ENCODE measurements at regions not wholly inside any gene's neighbourhood (a gene's known extent, or its start where the extent isn't known, plus 50 kb on each side); places are given as distances from the start of the nearest gene placed in this dataset.
"Not testable (repeated sequence)": the region's sequence is repeated elsewhere in the genome, so short reads cannot be mapped to it uniquely, and the experiment has no call there.

GRCh38 chr13:48808683-48809082 lies 155.0 kb downstream of the CYSLTR2 start:
- DNase-seq (ENCODE audit: low read depth), result peak; percentile 80

- DNase-seq (ENCODE audit: low read depth), result no peak
These were observed 156.3 kb downstream of the CYSLTR2 start for GRCh38 chr13:48810013-48810412.

GRCh38 chr13:48813518-48813917 lies 159.8 kb downstream of the CYSLTR2 start:
- DNase-seq (ENCODE audit: low read depth), result no peak

- DNase-seq (ENCODE audit: low read depth), result peak; percentile 47
These were observed 159.0 kb upstream of the FNDC3A start for GRCh38 chr13:48816700-48817099.

GRCh38 chr13:48817166-48817802 lies 158.4 kb upstream of the FNDC3A start:
- no peak for DNase-seq (ENCODE audit: low read depth)

- DNase-seq (ENCODE audit: low read depth), result peak; percentile 96
These were observed 157.0 kb upstream of the FNDC3A start for GRCh38 chr13:48818495-48819356.

- no peak for DNase-seq (ENCODE audit: low read depth)
These were observed 156.3 kb upstream of the FNDC3A start for GRCh38 chr13:48819376-48819775.

- no peak for DNase-seq (ENCODE audit: low read depth)
These were observed 155.8 kb upstream of the FNDC3A start for GRCh38 chr13:48819899-48820298.

GRCh38 chr13:48823526-48823925 lies 152.2 kb upstream of the FNDC3A start:
- not testable (repeated sequence) for DNase-seq (ENCODE audit: low read depth)

- DNase-seq (ENCODE audit: low read depth), result no peak
These were observed 149.7 kb upstream of the FNDC3A start for GRCh38 chr13:48826039-48826438.

- DNase-seq (ENCODE audit: low read depth), result not testable (repeated sequence)
These were observed 148.7 kb upstream of the FNDC3A start for GRCh38 chr13:48826922-48827454.

- no peak for DNase-seq (ENCODE audit: low read depth)
These were observed 148.0 kb upstream of the FNDC3A start for GRCh38 chr13:48827709-48828108.

- peak; percentile 50 for DNase-seq (ENCODE audit: low read depth)
These were observed 146.7 kb upstream of the FNDC3A start for GRCh38 chr13:48828962-48829411.

- DNase-seq (ENCODE audit: low read depth), result no peak
These were observed 146.2 kb upstream of the FNDC3A start for GRCh38 chr13:48829536-48829935.

GRCh38 chr13:48831248-48831647 lies 144.5 kb upstream of the FNDC3A start:
- DNase-seq (ENCODE audit: low read depth), result peak; percentile 78

- no peak for DNase-seq (ENCODE audit: low read depth)
These were observed 142.3 kb upstream of the FNDC3A start for GRCh38 chr13:48833412-48833811.

GRCh38 chr13:48835326-48835725 lies 140.4 kb upstream of the FNDC3A start:
- DNase-seq (ENCODE audit: low read depth), result not testable (repeated sequence)

- peak; percentile 84 for DNase-seq (ENCODE audit: low read depth)
These were observed 137.3 kb upstream of the FNDC3A start for GRCh38 chr13:48838193-48838973.

GRCh38 chr13:48839171-48839570 lies 136.5 kb upstream of the FNDC3A start:
- DNase-seq (ENCODE audit: low read depth), result peak; percentile 39

GRCh38 chr13:48840366-48840765 lies 135.3 kb upstream of the FNDC3A start:
- no peak for DNase-seq (ENCODE audit: low read depth)

GRCh38 chr13:48842316-48842715 lies 133.4 kb upstream of the FNDC3A start:
- DNase-seq (ENCODE audit: low read depth), result no peak

Data from iris pigment epithelial cell (primary cell).